Pancreas (tissue), 10 donors: ENCODE measurements at regions not wholly inside any gene's neighbourhood (a gene's known extent, or its start where the extent isn't known, plus 50 kb on each side); places are given as distances from the start of the nearest gene placed in this dataset.
A peak's percentile ranks its signal among the peaks of the same experiment; 100 is the strongest.

Source experiments
- ATAC-seq, 4 donors: fragments of 200-7000 bp; cut with Tn5 transposase; one replicate each; pipeline versions ENCODE4 v1.8.0 to v1.9.1; 2020; ENCODE audit warnings: mild to moderate bottlenecking in 4 of 4, moderate library complexity in 4 of 4
- DNase-seq, 6 donors: peaks; one replicate each; pipeline ENCODE4 v3.0.0-alpha.2; 2020
- FAIRE-seq: peaks from 2 replicates; lab custom pipeline; 2012; peaks lifted over from hg19 to GRCh38; lab: Jason Lieb, UNC
- H3K27ac ChIP-seq, 4 donors: fragments of 200-600 bp; sonication (generic); 1 replicate in 3 of 4; 2 replicates in 1 of 4; pipeline versions ENCODE4 v1.5.0 to v1.8.0; 2020
- H3K27me3 ChIP-seq, 4 donors: fragments of 200-600 bp; one replicate each; pipeline ENCODE4 v1.8.0; 2021
- H3K36me3 ChIP-seq, 3 donors: fragments of 200-600 bp; sonication (generic) in 1 of 3; one replicate each; pipeline versions ENCODE4 v1.5.0 to v1.8.0; 2020 to 2021
- H3K4me1 ChIP-seq, 3 donors: fragments of 200-600 bp; one replicate each; pipeline ENCODE4 v1.8.0; 2021
- H3K4me3 ChIP-seq, 4 donors: fragments of 200-600 bp; sonication (generic) in 2 of 4; one replicate each; pipeline versions ENCODE4 v1.5.0 to v1.8.0; 2020 to 2021
- H3K9me3 ChIP-seq, 4 donors: fragments of 200-600 bp; one replicate each; pipeline ENCODE4 v1.8.0; 2021
- CTCF ChIP-seq, 4 donors: fragments of 200-600 bp; sonication (generic) in 3 of 4; IDR thresholded peaks; one replicate each; pipeline versions ENCODE4 v1.5.0 to v1.8.0; 2021; ENCODE audit warnings: antibody characterized with exemption in 4 of 4
- WGBS, 2 donors: extraction: QIAGEN DNeasy Blood & Tissue Kit; methylation state at CpG; one replicate each; pipeline ENCODE4 v1.1.7; 2013; 5-methylcytosine and 5-hydroxymethylcytosine counted together
- intact Hi-C, 3 donors: fragments of 100-400 bp; cut with DNase I; formaldehyde crosslinking; loops; one replicate each; pipeline versions ENCODE4 v1.11.1 to v1.14.2; 2022
- donor health status: healthy with polysubstance abuse.
- donor health status: DM: no; HTN: no; CAD: no; lungs with moderate emphysema.
- donor health status: DM: no; HTN: no; CAD: no.
- donor health status: control.
- donor health status: control.
- donor health status: Bipolar disorder and iron deficiency.
- donor health status: DM: yes; HTN: yes; CAD: no.
- donor health status: DM: no; HTN: no; CAD: no.
- donor health status: DM: no; HTN: no; CAD: no.
- donor health status: DM: yes; HTN: yes; CAD: no.

- WGBS, 2 donors = 97 to 100% methylated on average over 1 of the region's 1 CpG
- no peak for FAIRE-seq
- TF ChIP-seq CTCF (IDR thresholded peaks at IDR 0.05) = no peak
- intact Hi-C loops = no loop called here
- H3K27ac ChIP-seq = no peak overlapping the region
- no peak for ATAC-seq
- no peaks in the 10 kb centered on the region for H3K9me3 ChIP-seq
- no peaks in the 10 kb centered on the region for H3K36me3 ChIP-seq
- no peaks in the 10 kb centered on the region for H3K4me1 ChIP-seq
- no peak for DNase-seq
- no peak overlapping the region for H3K4me3 ChIP-seq
- no peaks in the 10 kb centered on the region for H3K27me3 ChIP-seq
These were observed 1114.5 kb downstream of the RAPGEF2 start for GRCh38 chr4:160217352-160217751.

GRCh38 chr4:160224049-160224448, 1121.2 kb downstream of the RAPGEF2 start:
- intact Hi-C loops = no loop called here
- 90 to 94% methylated on average over 3 of the region's 3 CpGs for WGBS, 2 donors
- ATAC-seq (no peak), FAIRE-seq (no peak), DNase-seq (peak in 1 of 6 donors; percentile 20)
- TF ChIP-seq CTCF (IDR thresholded peaks at IDR 0.05) = no peak
- Histone ChIP-seq H3K27me3 (no peaks in the 10 kb centered on the region), H3K9me3 (no peaks in the 10 kb centered on the region), H3K36me3 (no peaks in the 10 kb centered on the region), H3K27ac (no peak overlapping the region), H3K4me3 (no peak overlapping the region), H3K4me1 (no peaks in the 10 kb centered on the region)

DNA sequence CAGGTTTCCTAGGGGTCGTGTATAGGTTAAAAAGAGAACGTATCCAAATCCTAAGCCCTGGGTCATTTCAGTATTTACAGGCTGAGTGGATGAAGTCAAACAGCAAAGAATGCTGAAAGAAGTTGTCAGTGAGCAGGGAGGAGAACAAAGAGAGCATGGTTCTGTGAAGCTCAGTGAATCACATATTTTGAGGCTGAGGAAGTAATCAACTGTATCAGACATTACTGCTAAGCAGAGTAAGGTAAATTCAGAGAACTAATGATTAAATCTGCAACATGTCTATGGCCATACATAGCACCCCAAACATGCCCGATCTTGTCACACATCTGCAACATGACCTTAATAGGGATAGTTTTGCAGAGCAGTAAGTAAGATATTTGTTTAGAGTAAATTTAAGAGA, 1130.3 kb downstream of the RAPGEF2 start:
- 72 to 75% methylated on average over 3 of the region's 3 CpGs for WGBS, 2 donors
- Histone ChIP-seq H3K4me1 (no peaks in the 10 kb centered on the region), H3K27me3 (no peaks in the 10 kb centered on the region), H3K4me3 (no peak overlapping the region), H3K27ac (no peak overlapping the region), H3K36me3 (no peaks in the 10 kb centered on the region), H3K9me3 (no peaks in the 10 kb centered on the region)
- intact Hi-C loops = no loop called here
- FAIRE-seq (no peak), DNase-seq (no peak), ATAC-seq (no peak)
- TF ChIP-seq CTCF (IDR thresholded peaks at IDR 0.05) = no peak

DNA sequence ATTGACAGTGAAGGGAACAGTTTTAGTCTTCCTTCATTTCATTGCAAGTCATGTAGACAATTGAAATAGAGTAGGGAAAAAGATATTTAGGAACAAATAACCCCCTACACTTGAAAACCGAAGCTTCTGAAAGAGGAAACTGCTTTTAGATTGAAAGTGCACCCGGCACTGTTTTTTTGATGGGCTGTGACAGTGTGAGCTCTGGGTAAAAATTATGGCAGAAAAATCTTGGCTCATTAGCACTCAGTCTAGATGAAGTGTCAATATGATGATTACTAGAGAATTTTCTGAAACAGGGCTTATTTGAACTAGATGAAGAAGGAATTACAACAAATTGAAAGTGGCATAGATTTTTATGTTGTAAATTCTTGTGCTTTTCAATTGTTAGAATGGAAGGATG, 1132.4 kb downstream of the RAPGEF2 start:
- Histone ChIP-seq H3K27ac (no peak overlapping the region), H3K27me3 (no peaks in the 10 kb centered on the region), H3K36me3 (no peaks in the 10 kb centered on the region), H3K9me3 (no peaks in the 10 kb centered on the region), H3K4me3 (no peak overlapping the region), H3K4me1 (no peaks in the 10 kb centered on the region)
- ATAC-seq (no peak), FAIRE-seq (no peak), DNase-seq (no peak)
- intact Hi-C loops = no loop called here
- no peak for TF ChIP-seq CTCF (IDR thresholded peaks at IDR 0.05)
- 69% methylated on average over 2 of the region's 2 CpGs for WGBS, 2 donors

- Histone ChIP-seq H3K27ac (no peak overlapping the region), H3K27me3 (no peaks in the 10 kb centered on the region), H3K9me3 (no peaks in the 10 kb centered on the region), H3K4me1 (no peaks in the 10 kb centered on the region), H3K4me3 (no peak overlapping the region), H3K36me3 (no peaks in the 10 kb centered on the region)
- intact Hi-C loops = no loop called here
- DNase-seq (no peak), ATAC-seq (no peak), FAIRE-seq (no peak)
- no peak for TF ChIP-seq CTCF (IDR thresholded peaks at IDR 0.05)
These were observed 1132.9 kb downstream of the RAPGEF2 start for GRCh38 chr4:160235771-160236170.
